GM11168 (cell line): ENCODE measurements at regions not wholly inside any gene's neighbourhood (a gene's known extent, or its start where the extent isn't known, plus 50 kb on each side); places are given as distances from the start of the nearest gene placed in this dataset.

Experiments
- in situ Hi-C: fragments of 300-500 bp; cut with MboI; formaldehyde crosslinking; loops from one replicate; pipeline ENCODE4 v1.12.0; 2022; ENCODE audit warnings: low sequenced_read_pairs; ENCODE audit not compliant: unreplicated experiment

DNA sequence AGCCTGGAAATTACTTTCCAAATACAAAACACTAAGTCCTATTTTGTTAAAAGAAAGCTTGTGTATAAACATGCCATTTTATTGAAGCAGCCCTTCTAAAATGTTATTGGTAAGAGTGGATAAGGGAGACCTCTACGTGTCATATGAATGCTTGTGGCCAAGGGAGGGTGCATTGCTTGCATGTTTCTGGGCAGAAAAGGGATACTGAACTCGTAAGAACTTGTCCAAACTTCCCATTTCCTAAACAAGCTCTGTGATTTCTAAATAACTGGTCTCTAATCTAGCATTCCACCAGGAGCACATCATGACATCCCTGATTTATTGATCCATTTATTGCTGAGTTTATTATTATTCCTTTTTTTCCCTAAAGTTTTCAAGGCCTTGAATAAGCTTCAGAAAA lies 474.1 kb downstream of the CD109 start:
- in situ Hi-C loops = no loop called here

DNA sequence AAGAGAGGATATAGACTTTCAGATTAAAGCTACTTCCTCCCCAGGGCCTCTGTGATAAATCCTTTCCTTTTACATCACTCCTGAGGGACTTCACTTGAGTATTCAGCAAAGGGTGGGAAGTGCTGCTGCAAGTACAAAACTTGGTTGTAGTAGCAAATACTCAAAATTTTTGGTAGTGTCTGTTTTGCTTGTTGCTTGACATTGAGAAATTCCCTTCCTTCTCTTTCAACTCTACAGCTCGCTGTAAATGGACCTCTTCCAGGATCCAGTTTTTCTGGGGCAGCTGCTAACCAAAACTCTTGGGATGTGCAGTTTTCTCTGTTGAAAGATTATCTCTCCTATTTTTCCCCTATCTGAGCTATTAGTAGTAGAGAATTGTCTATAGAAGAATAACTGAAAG lies 472.0 kb downstream of the CD109 start:
- in situ Hi-C loops = no loop called here

DNA sequence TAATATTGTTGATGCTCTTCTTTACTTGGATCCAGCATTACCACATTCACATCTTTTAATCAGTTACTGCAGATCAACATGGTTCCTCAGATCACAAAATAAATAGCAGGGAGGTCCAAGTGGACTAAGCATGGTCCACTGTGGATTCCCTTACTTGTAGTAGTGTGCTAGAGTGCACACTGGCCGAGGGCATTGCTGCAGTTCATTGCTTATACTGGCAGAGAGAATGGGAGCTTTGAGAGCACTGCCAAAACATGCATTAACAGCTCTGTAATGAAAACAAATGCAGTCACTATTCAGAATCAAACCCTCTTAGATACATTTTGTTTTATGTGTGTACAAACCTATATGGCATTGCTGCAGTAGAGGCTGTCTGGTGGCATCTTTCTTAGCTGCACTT lies 471.5 kb downstream of the CD109 start:
- in situ Hi-C loops = no loop called here

DNA sequence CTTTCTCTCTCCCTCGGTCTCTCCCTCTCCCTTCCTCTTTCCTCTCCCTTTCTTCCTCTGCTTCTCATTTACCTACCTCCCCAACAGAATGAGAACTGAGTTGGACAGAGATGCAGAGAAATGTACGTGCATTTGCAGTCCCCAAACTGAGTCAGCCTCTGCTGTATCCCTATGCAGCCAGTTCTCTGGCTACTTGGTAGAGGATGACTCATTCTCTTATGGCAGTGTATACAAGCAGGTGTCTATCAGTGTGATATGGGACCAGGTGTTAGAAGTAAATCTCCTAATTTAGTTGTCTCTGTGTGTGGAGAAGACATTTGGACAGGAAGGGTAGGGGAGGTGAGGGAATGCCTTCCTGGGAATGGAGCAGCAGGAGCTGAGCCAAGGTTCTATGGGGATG lies 470.8 kb downstream of the CD109 start:
- in situ Hi-C loops = no loop called here

DNA sequence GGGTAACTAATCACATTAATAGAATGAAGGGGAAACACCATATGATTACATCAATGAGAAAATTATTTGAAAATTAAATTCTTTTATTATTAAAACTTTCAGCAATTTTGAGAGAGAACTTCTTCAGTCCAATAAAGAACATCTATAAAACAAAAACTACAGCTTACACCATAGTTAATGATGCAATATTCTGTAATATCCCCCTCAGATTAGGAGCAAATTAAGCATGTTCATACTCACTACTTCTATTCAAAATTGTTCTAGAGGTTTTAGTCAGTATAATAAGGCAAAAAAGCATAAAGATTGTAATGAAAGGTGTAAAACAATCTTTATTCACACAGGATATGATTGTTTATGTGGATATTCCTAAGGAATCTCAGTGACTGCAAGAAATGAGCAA lies 465.4 kb downstream of the CD109 start:
- in situ Hi-C loops = no loop called here

DNA sequence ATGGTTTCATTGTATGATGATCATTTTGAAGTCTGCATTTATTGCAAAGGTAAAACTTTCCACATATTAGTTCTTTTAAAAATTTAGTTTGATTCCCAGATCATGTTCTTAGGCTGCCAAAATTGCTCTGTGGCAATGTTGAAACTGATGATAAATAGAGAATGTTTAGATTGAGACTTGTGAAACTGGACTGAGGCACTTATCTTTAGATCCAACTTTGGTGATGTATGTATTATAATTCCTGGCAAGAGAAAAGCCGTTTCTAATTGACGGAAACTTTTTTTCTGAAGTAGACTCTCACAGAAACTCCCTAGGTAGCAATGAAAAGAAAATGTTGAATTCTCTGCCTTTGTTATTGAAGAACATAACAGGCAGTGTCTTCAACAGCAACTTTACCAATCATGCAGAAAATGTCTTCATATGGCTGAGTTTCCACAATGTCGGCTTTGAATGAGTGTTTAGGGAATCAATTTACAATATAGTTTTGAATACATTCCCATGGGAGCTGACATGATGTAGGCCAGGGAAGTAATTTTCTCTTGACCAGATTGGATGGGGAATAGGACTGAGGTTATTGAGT lies 456.2 kb downstream of the CD109 start:
- in situ Hi-C loops = no loop called here

DNA sequence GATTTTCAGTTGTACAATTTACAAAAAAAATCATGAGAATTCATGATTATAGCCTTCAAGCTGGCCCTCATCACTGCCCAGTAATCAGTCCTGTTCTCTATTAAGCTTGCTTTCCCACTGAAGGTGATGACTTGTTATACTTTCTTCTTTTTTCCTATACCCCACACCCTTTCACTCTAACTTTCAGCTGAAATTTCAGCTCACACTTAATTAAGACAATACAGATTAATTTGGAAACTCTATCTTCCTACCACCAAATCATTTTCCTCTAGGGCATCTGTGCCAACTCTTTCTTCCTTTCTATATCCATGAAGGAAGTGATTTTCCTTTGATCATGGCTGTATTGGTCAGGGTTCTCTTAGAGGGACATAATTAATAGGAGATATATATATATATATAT lies 449.9 kb downstream of the CD109 start:
- in situ Hi-C loops = no loop called here

DNA sequence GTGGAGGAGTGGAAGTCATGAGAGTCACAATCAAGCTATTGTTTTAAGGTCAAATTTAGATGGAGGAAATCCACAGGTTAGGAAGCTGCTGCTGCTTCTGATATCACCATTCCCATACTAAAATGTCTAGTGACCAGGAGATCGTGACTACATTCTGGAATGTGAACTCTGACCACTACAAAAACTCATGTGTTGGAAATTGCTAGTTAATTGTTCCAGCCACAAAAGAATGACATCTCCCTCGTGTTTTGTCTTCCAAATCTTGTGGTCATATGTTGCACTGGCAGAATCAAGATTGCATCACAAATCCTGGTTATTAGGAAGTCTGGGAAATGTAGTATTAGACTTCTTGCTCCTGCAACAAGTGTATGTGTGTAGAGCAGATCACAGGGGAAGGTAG lies 441.9 kb downstream of the CD109 start:
- in situ Hi-C loops = no loop called here

DNA sequence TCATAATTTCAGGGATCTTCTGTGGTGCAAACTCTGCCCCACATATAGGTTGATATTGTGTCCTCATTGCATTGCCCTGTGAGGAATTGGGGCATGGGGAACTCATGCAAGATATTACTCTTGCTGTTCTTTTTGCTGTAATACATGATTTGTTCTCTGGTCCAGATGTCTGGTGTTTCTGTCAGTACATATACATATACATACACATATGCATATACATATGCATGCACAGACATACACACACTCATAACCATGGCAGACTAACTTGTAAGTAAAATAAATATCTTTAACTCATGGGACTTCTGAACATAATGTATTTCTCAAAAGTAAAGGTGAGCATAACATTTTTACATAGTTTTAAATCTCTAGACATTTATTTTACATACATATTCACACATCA lies 438.3 kb downstream of the CD109 start:
- in situ Hi-C loops = no loop called here

DNA sequence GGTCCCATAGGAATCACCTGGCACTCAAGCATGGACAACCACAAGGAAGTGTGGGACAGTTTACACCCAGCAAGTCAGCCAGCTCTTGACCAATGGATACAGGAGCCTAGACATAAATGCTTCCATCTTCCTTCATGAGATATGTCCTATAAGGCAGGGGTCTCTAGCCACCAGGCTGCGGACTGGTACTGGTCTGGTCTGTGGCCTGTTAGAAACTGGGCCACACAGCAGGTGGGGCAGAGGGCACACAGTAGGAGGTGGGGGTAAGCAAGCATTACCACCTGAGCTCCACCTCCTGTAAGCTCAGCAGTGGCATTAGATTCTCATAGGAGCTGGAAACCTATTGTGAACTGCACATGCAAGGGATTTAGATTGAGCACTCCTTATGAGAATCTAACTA lies 437.1 kb downstream of the CD109 start:
- in situ Hi-C loops = no loop called here

DNA sequence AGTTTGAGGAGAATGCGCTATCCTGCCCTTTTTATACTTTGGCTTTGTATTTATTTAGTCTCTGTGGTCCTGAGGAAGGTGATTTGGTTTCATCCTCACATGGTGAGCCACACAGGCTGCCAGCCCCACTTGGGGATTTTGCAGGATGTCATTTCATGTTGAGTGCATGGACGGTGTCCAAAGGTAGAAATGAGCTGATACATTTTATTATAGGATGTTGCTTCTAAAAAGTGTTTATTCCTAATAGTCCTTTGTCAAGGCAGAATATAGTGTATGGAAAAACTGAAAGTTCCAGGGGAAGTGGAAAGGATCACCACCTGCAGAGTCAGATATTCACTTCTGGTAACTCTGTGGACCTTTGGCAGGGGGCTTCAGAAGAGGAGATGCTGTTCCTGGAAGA lies 434.6 kb downstream of the CD109 start:
- in situ Hi-C loops = no loop called here

DNA sequence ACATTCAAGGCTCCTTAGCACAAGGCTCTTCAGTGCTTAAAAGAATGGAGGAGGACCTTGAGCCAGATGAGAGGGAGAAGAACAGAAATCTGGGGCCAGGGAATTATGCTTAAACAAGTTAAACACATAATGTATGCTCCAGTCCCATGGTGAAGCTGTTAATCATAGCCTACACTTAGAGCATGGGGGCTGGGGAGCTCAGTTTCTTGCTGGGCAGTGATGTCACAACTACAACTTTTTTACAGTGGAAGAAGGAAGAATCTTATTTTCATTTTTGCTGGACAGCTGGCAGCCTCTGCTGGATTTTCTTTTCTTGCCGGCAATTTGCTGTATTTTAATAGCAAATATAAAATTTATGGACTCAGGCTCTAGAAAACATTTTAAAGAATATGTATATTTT lies 432.5 kb downstream of the CD109 start:
- in situ Hi-C loops = no loop called here

DNA sequence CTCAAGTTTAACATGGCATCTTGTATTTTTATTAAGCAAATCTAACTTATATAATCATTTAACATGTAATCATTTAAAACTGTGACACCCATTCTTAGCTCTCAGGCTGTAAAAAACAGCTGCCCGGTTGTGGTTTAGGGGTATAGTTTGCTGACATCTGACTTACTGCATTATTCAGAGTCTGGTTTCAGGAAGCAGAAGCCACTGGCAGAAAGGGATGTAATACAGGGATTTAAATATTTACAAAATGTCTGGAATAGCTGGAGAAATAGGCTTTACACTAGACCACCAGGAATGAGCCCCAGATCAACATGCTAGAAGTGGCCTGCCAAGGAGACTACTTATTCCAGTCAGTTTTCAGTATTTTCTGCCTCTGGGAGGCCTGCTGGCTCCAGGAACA lies 421.1 kb downstream of the CD109 start:
- in situ Hi-C loops = no loop called here

DNA sequence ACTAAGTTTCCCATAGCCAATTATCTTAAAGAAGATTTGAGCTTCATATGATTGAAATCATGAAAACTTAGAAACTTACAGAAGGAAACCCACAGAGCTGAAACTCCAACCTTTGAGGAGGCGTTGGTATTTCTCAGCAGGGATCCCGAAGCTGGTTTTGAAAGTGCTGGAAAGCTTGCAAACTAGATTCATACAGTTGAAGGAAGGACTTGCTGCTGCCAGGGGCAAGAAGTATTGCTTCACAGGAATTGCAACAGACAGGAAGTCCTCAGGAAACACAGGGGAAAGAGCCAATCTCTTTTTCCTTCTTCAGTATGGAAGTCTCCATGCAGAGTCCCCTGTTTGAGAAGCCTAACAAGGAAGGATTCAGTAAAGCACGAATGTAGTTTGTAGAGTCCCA lies 419.7 kb downstream of the CD109 start:
- in situ Hi-C loops = no loop called here

DNA sequence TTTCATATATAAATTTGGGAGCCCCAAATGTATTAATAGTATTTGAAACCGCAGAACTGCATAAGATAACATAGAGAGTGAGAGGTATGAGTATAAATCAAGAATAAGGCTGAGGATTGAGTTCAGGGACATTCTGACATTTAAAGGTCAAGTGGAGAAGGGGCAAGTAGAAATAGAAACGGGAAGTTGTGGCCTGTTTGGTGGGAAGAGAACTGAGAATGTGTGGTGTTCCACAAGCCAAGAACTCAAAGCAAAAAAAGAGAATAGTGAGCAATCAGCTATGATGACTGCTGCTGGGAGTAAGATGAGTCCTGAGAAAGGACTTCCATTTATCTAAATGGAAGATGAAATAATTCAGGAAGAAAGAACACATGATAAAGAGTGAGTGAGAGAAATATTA lies 418.4 kb downstream of the CD109 start:
- in situ Hi-C loops = no loop called here

DNA sequence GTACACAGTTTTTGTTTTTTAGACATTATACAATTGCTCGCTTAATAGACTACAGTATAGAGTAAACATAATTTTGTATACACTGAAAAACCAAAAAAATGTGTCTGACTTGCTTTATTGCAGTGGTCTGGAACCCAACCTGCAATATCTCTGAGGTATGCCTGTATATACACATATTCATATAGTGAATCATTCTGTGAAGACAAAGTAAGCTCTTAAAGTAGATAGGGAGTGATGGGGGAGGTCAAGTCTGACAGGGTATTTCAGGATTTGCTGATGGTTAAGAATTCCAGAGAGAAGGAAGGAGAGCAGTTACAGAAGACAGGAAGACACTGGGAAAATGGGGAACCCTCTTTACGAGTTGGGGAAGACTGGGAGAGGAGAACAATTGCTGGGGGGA lies 417.9 kb downstream of the CD109 start:
- in situ Hi-C loops = no loop called here

DNA sequence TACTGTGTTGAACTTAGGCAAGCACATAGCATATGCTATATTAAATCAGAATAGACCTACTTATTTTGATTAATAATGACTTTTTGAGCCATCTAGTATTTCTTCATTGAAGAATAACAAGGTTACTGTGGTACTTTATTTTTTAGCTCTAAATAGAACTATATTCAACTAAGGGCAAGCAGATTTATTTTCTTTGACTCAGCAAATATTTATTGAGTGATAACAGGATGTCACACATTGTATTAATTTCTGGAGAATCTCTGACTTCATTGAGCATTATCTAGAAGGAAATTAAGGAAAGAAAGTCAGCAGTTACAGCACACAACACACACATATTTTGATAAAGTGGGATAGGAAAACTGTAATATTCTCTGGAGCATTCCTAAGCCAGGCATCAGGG lies 407.4 kb downstream of the CD109 start:
- in situ Hi-C loops = no loop called here

DNA sequence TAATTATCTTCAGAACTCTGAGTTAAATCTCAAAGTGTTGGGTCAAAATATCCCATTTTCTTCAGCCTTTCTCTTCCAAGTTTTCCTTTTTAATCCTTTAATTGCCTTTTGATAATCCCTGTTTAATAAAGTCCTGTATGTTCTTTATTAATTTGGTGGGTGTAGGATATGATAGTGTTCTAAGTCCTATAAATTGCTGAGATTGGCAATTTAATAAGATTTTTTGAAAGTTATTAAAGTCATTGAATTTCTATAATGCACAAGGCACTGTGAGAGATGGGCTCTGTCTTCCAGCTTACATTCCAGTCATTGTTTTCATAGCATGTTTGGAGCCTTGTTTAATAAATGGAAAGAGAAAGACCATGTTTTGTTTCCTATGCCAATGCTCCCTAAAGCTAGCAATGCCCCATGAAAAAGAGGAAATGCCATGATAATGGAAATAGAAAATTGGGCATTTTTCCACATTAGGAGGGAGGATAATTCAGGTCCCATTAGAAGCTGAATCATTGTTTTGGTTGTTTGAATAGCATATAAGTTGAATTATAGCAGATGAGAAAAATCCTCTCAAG lies 404.8 kb downstream of the CD109 start:
- in situ Hi-C loops = no loop called here

DNA sequence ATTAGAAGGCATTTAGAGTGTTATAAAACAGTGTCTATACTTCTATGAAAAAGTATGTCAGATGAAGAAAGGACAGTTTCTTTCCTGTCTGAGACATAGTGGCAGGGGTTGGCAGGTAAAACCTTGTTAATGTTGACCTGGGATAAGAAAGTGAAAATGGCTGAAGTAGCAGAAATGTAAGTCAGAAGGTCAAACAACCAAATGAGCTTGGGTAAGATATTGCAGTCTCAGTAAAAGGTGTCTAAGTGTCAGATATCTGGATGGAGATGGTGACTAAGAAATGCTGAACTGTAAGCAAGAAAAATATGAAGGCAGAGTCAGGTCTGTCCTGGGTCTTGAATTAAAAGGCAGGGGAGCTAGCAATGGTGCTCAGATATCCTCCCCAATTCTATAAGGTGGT lies 400.3 kb downstream of the CD109 start:
- in situ Hi-C loops = loop anchor here (25.0 kb wide), 1 partner anchor 1116 kb away; the partner anchor contains the start of gene COL12A1

DNA sequence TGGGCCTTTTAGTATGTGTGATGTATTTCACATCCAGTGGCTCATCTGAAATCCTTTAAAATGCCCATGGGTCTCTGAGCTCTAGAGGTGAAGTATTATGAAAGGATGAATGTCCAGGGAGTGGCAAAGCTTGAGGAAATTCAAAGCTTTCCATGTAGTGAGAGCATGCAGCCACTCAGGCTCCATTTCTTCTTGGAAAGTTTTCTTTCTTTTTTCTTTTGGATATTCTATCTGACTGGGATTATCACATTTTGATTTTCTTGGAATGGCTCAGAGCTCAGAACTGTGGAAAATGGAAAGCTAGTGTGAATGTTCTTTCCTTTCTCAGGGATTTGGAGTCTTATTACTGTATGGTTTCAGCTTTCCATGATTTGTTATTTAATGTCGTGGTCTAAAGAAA lies 397.4 kb downstream of the CD109 start:
- in situ Hi-C loops = loop anchor here (25.0 kb wide), 1 partner anchor 1119 kb away; the partner anchor contains the start of gene COL12A1

DNA sequence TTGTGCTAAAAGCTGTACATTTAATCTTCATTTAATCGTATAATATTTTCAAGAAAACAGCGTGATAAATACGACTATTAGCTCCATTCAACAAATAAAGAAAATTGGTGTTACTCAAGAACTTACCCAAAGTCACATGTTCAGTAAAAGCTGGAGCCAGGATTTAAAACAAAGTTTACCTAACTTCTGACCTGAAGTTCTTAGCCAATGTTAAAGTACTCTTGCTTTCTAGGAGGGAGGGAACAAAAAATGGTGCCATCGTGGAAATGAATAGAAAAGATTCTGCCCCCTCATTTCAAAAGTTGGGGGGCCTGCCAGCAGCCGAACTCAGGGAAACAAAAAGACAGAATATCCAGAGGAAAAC lies 395.8 kb downstream of the CD109 start:
- in situ Hi-C loops = loop anchor here (25.0 kb wide), 1 partner anchor 1121 kb away; the partner anchor contains the start of gene COL12A1

DNA sequence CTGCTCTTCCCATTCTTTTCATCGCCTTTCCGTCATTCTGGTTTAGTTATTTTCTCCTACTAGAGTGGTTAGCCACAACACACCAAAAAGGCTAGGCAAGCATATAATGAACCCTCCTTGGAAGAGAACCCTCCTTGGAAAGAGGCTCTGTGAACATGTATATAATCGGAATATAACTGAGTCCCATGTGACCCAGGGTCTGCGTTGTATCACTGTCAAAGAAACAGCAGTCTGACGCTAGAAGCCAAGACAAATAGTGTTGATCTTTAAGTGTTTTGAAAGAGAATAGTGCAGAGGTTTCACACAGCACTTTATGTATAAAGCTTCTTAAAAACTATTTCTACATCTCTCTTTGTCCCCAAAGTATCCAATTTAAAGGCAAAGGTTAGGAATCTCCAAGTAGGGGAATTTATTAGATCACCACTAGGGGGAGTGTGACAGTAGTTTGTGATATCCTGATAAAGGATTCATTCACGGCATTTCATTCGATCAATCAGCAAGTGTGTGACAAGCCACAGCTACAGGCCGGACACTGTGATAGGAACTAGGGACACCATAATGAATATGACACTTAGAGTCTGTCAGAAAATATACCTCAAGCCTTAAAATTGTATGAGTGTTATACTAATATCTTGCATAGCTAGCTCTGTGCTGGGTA lies 395.3 kb downstream of the CD109 start:
- in situ Hi-C loops = loop anchor here (25.0 kb wide), 1 partner anchor 1121 kb away; the partner anchor contains the start of gene COL12A1
